ENCODE measurements at regions not wholly inside any gene's neighbourhood (a gene's known extent, or its start where the extent isn't known, plus 50 kb on each side); places are given as distances from the start of the nearest gene placed in this dataset.
"Not testable (repeated sequence)": the region's sequence is repeated elsewhere in the genome, so short reads cannot be mapped to it uniquely, and the experiment has no call there.

DNA sequence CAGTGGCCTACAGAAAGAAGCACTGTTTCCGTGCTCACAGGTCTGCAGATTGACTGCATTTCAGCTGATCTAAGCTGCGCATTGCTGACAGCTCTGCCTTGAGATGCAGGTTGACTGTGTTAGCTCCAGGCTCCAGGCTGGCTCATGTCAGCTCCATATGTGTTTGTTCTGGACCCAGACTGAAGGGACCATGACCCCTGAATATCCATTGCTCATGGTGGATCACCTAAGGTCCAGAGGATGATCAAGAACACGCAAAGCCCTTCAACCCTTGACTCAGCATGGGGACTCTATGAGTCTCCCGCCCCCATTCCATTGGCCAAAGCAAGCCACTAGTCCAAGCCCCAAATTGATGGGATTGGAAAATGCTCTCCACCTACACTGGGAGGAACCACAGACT is 239.3 kb upstream of the C16orf82 start:
- H3K4me3 ChIP-seq (ENCODE audit: low read depth, low read length), result no peak overlapping the region
- no peak for DNase-seq (ENCODE audit: low read depth, low spot score)
- TF ChIP-seq, protein P1, sequence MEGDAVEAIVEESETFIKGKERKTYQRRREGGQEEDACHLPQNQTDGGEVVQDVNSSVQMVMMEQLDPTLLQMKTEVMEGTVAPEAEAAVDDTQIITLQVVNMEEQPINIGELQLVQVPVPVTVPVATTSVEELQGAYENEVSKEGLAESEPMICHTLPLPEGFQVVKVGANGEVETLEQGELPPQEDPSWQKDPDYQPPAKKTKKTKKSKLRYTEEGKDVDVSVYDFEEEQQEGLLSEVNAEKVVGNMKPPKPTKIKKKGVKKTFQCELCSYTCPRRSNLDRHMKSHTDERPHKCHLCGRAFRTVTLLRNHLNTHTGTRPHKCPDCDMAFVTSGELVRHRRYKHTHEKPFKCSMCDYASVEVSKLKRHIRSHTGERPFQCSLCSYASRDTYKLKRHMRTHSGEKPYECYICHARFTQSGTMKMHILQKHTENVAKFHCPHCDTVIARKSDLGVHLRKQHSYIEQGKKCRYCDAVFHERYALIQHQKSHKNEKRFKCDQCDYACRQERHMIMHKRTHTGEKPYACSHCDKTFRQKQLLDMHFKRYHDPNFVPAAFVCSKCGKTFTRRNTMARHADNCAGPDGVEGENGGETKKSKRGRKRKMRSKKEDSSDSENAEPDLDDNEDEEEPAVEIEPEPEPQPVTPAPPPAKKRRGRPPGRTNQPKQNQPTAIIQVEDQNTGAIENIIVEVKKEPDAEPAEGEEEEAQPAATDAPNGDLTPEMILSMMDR (IDR thresholded peaks at IDR 0.05; ENCODE audit: low read depth, low read length), result no peak
- in situ Hi-C loops (cut with HindIII; ENCODE audit: low sequenced_read_pairs), result no loop called here

DNA sequence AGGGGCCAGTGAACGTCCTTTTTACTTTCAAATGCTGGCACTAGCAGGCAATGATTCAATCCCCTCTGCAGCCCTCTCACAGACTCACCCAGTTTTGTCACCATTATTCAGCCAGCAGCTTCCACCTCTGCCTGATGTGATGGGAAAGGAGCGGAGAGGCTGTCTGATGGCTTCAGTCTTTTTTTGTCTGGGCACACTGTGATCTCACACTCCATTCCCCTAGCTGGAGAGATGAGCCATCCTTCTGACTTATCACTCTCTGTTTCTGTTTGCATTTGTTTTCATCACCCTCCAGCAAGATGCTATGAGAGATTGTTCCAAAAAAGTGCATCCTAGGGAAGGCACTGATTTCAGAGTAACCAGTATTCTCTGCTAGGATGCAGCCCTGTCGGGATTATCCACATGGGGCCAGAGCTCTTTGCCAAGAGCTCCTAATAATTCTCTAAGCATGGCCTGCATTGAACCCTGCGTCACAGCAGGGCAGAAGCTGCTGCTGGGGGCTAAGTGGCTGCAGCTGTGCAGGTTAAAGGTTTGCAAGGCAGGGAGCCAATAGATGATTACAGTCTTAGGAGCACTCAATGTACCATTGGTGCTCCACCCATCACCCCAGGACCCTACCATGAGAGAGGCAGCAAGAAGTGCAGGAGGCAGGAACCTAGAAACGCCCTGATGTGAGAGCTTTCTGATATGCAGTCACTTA is 236.1 kb upstream of the C16orf82 start:
- H3K4me3 ChIP-seq (ENCODE audit: low read depth, low read length), result no peak overlapping the region
- TF ChIP-seq, protein P1 (IDR thresholded peaks at IDR 0.05; ENCODE audit: low read depth, low read length), result no peak
- DNase-seq (ENCODE audit: low read depth, low spot score), result peak; percentile 46
- in situ Hi-C loops (cut with HindIII; ENCODE audit: low sequenced_read_pairs), result no loop called here

DNA sequence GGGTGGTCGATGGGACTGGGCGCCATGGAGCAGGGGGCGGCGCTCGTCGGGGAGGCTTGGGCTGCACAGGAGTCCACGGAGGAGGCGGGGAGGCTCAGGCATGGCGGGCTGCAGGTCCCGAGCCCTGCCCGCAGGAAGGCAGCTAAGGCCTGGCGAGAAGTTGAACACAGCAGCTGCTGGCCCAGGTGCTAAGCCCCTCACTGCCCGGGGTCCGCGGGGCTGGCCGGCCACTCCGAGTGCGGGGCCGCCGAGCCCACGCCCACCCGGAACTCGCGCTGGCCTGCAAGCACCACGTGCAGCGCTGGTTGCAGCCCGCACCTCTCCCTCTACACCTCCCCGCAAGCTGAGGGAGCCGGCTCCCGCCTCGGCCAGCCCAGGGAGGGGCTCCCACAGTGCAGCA is 230.6 kb upstream of the C16orf82 start:
- in situ Hi-C loops (cut with HindIII; ENCODE audit: low sequenced_read_pairs); DNase-seq (ENCODE audit: low read depth, low spot score); H3K4me3 ChIP-seq (ENCODE audit: low read depth, low read length): not testable (repeated sequence)

DNA sequence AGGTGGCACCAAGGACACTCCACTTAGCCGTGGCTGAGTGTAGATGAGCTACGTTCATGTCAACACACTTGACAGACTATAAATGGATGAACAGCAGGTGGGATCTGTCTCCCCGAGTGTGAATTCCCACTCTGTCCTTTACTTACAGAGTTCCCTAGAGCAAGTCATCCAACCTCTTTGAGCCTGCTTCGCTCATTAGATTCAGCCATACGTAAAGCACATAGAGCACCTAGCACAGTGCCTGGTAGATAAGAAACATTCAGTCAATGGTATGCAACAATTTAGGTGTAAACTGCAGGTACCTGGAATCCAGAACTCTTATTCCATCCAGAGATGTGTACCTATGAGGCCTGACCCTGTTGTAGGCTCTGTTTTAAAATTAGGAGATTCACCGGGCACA is 227.8 kb upstream of the C16orf82 start:
- no peak overlapping the region for H3K4me3 ChIP-seq (ENCODE audit: low read depth, low read length)
- TF ChIP-seq, protein P1 (IDR thresholded peaks at IDR 0.05; ENCODE audit: low read depth, low read length), result no peak
- no peak for DNase-seq (ENCODE audit: low read depth, low spot score)
- in situ Hi-C loops (cut with HindIII; ENCODE audit: low sequenced_read_pairs), result no loop called here

DNA sequence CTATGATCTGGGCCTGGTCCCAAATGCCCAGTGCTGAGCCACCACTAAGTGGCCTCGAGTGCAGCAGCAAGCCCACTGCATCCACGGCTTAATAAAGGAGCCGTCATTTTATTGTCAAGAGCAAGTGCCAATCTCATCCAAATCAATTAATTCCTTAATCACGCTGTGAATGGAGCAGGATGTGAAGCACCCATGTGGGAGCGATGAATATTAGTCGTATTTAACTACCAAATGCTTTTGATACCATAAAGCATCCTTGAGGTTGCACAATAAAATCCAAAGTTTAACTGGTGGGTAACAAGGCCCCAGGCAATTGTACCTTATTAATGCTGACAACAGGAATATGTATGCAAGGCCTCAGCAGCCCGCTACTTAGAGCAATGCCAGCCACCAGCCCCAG is 226.0 kb upstream of the C16orf82 start:
- H3K4me3 ChIP-seq (ENCODE audit: low read depth, low read length), result no peak overlapping the region
- in situ Hi-C loops (cut with HindIII; ENCODE audit: low sequenced_read_pairs), result no loop called here
- TF ChIP-seq, protein P1 (IDR thresholded peaks at IDR 0.05; ENCODE audit: low read depth, low read length), result no peak
- DNase-seq (ENCODE audit: low read depth, low spot score), result no peak

DNA sequence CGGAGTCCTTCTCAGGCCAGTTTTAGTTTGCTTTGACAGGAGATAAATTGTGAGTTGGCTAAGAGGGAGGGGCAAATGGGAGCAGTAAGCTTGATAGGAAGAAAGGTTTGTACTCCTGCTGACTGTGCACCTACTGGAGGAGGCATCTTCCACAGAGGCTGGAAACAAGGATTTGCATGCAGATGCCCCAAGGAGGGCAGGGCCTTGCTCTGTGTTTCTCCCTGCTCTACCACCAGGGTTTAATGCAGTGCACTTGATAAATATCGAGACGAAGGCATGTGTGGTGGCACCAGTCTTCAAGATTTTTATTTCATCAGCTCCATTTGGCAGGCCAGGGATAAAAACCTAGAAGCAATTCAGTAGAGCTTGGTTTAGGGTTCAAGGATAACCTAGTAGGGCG is 210.5 kb upstream of the C16orf82 start:
- TF ChIP-seq, protein P1 (IDR thresholded peaks at IDR 0.05; ENCODE audit: low read depth, low read length), result no peak
- H3K4me3 ChIP-seq (ENCODE audit: low read depth, low read length), result no peak overlapping the region
- no peak for DNase-seq (ENCODE audit: low read depth, low spot score)
- in situ Hi-C loops (cut with HindIII; ENCODE audit: low sequenced_read_pairs), result no loop called here

DNA sequence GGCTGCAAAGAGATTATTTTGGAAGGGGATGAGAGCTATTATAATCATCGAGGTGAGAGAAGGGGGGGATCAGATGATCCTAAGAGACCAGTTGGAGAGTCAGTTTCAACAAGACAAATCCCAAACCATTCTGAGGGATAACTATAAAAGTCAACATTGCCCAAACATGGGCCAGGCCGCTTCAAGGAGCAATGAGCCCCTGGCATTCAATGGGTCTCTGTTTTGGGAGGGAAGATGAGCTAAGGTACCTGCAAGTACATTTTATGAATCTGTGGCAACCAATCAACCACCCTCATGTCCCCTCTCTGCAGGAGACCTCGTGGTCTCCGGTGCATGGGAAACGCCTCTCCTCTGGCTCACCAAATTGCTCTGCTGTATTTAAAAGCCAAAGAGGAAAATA is 209.9 kb upstream of the C16orf82 start:
- H3K4me3 ChIP-seq (ENCODE audit: low read depth, low read length), result no peak overlapping the region
- TF ChIP-seq, protein P1 (IDR thresholded peaks at IDR 0.05; ENCODE audit: low read depth, low read length), result no peak
- in situ Hi-C loops (cut with HindIII; ENCODE audit: low sequenced_read_pairs), result no loop called here
- no peak for DNase-seq (ENCODE audit: low read depth, low spot score)

All from astrocyte of the spinal cord (primary cell).